HEK293T (cell line): ENCODE measurements at regions not wholly inside any gene's neighbourhood (a gene's known extent, or its start where the extent isn't known, plus 50 kb on each side); places are given as distances from the start of the nearest gene placed in this dataset.

Source experiments
- BHLHE40 ChIP-seq: fragments of 450-650 bp; IDR thresholded peaks from 2 replicates; pipeline ENCODE4 v1.6.1; 2016; ENCODE audit warnings: mild to moderate bottlenecking, moderate library complexity, borderline replicate concordance
- HDGF ChIP-seq: fragments of 450-650 bp; IDR thresholded peaks from 2 replicates; pipeline ENCODE4 v1.6.1; 2017; ENCODE audit warnings: antibody characterized with exemption, borderline replicate concordance
- TF ChIP-seq, protein P1 (sequence below): fragments of 450-650 bp; IDR thresholded peaks from 2 replicates; pipeline ENCODE4 v1.6.1; 2016

DNA sequence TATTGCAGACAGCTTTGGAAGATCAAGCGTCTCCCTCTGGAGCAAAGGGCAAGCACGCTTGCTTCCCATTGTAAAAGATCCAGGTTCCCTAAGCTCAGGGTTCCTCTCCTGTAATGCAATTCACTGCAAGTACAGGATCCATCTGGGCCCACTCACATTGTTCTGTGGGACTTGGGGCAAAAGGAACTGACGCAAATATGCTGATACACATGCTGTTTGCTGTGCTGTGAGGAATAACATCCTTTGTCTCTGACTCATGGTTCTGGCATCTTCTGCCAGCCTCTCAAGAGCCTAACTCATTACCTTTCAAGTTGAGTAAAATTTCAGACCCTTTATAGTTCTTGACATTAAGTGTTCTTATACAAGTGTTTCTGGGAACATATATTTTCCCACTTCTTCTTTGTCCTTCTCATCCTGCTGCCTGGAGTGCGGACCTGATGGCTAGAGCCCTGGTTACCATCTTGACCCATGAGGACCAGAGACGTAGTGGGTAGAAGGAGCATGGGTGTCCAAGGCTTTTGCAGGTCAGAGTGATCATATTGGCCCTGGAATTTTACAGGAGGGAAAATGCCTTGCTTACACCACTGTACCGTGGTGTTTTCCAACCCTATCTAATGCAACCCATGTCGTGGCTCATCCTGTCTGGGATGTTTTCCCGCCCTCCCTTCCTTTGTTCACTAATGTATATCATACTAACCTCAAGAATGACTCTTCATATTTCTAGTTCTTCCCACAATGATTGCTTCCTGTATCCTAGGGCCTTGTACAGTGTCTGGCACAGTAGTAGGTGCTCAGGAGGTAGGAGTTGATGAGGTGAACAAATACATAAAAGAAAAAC, 145.7 kb upstream of the GLI2 start:
- TF ChIP-seq, protein P1, sequence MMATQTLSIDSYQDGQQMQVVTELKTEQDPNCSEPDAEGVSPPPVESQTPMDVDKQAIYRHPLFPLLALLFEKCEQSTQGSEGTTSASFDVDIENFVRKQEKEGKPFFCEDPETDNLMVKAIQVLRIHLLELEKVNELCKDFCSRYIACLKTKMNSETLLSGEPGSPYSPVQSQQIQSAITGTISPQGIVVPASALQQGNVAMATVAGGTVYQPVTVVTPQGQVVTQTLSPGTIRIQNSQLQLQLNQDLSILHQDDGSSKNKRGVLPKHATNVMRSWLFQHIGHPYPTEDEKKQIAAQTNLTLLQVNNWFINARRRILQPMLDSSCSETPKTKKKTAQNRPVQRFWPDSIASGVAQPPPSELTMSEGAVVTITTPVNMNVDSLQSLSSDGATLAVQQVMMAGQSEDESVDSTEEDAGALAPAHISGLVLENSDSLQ, result no peak
- TF ChIP-seq HDGF (no peak), BHLHE40 (no peak)
